ENCODE measurements at regions not wholly inside any gene's neighbourhood (a gene's known extent, or its start where the extent isn't known, plus 50 kb on each side); places are given as distances from the start of the nearest gene placed in this dataset.
A peak's percentile ranks its signal among the peaks of the same experiment; 100 is the strongest.

DNA sequence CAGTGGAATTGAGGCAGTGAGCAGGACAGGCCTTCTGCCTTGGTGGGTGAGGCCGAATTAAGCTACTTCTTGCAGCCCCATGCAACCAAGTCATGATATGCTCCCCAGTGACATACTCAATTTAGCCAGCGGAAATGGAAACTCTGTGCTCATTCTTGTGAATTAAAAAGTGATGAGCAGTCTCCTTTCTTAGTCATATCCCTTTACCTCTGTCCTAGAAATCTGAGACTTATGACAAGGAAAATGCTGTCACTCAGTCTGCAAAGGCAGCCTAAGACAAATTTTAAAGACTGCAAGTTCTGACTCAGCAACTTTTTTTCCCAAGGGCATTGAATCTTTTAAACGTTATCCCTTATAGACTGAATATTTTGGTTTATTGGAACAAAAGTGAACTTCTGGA is 218.2 kb downstream of the SH3BP4 start:
- peak; percentile 83 for DNase-seq (ENCODE audit: low spot score)

DNA sequence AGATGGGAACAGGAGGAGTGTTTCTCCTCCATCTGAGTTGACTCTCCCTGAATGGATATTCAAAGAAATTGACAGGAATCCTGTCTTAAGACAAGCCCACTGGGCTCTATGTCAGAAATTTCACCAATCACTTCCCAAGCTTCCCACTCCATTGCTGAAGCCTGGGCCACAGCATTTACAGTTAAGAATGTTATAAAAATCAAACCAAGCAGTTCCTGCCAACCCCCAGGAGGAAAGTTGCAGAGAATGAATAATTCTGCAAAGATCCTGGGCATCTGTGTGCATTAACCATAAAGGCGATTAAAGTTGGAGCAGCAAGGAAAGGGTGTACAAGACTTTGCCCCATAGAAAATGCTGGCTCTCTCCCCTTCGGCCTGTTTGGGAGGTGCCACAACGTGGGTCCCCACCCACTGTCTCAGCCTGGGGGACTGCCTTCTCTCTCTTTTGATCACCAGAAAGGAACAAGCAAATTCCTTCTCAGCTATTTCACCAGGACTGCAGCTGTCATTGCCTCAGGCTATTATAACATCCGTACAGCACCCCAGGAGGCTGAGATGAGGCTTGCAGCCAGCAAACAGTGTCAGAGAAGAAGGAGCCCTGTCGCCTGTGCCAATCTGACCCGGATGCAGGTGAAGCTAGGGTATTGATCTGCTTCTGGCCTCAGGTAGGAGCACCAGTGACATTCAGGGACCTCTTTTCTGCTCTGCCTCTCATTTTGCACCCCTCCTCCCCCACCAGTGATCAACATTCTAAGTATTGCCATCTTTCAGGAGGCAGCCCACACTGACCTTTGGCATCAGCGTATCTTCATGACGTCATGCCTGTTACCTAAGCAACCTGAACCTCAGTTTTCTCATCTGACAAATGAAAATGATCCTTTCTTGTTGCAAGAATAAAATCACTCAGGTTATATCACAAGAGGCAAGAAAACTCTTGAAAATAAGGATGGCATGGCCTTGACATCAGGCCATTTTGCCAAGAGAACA is 219.0 kb downstream of the SH3BP4 start:
- peak; percentile 88 for DNase-seq (ENCODE audit: low spot score)

DNA sequence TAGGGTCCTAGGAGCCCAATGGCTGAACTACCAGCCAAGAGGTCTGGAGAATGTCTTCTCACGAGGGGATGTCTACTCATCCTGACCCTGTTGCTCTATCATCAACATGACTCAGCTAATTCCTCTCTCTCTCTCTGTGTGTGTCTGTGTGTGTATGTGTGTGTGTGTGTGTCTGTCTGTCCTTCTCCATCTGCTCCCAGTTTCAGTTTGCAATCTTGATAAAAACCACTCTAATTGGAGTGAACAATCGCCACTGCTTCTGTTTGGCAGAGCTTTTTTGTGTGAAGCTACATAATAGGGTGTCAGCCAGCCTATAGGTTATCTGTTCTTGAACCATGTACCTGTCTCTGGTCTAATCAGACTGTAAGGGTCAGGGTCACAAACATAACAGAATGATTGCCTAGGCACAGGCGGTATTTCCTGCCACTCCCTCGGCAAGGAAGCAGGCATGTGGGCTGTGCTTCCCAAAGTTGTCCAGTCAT is 219.8 kb downstream of the SH3BP4 start:
- DNase-seq (ENCODE audit: low spot score) = peak; percentile 77

DNA sequence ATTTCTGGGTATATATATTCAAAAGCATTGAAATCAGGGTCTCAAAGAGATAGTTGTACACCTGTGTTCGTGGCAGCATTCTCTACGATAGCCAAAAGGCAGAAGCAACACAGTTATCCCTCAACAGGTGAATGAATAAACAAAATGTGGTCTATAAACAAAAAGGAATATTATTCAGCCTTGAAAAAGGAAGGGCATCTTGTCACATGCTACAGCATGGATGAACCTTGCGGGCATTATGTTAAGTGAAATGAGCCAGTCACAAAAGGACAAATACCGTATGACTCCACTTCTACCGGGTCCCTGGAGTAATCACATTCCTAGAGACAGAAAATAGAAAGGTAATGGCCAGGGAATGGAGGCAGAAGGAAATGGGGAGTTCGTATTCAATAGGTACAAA is 228.8 kb downstream of the SH3BP4 start:
- no peak for DNase-seq (ENCODE audit: low spot score)

DNA sequence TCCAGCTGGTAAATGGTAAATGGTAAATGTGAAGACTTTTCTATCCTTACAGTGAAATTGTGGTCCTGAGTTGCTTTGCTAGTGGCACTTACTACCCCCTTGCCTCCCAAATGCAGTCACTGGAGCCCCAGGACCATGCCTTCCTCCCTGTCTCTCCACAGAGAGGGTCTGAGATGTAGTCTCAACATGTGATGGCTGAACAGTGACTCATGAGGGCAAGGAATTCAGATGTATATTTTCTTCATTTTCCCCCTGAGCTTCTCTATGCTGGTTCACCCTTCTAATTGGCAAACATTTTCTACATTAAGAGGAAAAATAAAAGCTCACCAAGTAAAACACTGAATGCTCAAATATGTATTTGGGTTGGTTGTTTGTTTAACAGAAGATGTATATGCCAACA is 232.0 kb downstream of the SH3BP4 start:
- DNase-seq (ENCODE audit: low spot score) = no peak

DNA sequence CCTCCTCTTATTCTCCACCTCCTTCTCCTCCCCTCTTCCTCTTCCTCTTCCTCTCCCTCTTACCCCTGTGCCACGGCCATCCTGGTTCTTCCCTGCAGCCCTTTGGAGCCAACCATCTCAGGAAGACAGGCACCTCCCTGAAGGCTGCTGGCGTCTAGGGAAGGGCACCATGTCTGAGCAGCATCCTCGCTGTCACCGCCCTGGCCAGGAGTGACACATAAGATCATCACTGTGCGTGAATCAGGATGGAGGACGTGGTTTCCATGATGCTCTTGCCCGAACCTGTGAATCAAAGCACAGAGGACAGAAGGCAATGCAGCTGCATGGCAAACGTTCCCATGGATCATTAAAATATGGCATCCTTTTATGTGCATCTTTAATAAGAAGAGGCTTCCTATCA is 236.0 kb downstream of the SH3BP4 start:
- no peak for DNase-seq (ENCODE audit: low spot score)

DNA sequence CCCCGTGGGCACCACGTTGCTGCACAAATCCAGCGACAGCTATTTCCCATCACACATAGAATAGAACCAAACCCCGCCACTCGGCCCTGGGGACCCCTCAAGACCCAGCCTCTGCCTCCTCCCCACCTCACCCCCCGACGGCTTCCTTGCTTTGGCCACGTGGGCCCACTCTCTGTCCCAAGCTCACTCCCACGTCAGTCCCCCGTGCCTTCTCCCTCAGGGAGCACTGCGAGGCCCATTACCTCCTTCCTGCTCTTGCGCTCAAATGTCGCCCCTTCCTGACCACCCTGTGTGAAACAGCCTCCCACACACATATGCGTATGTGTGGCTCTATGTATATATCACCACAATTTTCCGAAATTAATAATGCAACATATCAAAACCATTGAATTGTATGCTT is 239.7 kb downstream of the SH3BP4 start:
- no peak for DNase-seq (ENCODE audit: low spot score)

DNA sequence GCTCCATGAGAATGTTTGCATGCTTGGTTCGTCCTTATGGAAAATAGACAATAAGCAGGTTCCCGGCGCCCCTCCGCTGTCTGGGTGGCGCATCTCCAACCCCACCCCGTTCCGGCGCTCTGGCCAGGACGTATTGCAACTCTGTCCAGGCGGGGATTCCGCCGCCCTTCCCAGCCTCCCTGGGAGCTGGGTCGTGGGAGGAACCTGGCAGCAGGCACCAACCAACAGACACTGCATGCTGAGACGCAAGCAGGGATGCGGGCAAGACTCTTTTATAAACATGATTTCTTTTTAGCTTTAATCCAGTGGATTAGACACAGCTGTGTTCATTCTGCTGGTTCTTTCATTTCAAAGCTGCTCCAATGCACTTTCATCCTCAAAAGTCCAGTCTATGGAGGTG is 240.2 kb downstream of the SH3BP4 start:
- DNase-seq (ENCODE audit: low spot score) = no peak

DNA sequence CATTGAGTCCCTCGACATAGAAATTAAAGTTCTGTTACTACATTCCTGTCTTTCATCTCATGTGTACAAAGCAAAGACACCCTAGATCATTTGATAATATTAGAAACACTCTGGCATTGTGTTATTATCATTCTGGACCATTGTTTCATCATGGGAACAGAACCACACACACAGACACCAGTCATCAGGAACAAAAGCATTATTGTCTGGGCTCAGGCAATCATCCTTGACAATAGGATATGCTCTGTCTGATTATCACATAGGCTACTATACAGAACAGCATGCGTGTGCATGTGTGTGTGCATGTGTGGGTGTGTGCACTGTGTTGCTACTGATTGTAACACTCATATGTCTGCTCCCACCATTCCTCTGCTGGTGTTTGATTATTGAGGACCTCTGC is 242.5 kb downstream of the SH3BP4 start:
- DNase-seq (ENCODE audit: low spot score) = peak; percentile 20

DNA sequence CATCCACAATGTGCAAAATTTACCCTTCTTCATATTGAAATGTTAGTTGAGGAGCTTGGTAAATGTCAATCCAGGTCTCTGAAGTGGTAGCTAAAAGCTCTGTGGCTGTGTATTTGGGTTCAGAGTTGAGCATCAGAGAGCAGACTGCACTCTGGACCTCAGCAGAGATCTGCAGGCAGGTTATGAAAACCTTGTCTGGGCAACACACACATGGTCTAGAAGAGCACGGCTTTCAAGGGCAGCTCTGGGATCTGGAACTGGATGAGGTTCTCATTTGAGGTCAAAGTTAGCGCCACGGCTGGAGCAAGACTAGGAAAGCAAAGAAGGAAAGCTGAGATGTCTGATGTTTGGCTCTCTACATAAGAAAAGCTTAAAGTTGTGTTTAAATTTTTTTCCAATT is 243.0 kb downstream of the SH3BP4 start:
- no peak for DNase-seq (ENCODE audit: low spot score)

DNA sequence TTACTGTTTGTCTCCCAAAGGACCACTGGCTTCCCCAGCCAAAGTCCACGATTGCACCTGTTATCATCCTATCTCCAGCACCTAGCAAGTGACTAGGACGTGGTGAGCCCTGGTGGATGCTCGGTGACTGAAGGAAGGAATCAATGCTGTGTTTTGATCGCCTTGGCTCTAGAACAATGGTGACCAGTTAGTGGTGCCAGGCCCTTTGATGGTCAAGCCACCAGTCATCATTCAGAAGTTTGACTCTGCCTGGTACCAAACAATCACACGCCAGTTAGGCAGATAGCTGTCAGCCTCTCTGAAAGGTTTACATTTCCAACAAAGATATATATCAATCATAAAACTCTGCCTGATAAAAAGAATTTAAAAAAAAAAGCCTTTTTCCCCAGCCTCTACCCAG is 244.1 kb downstream of the SH3BP4 start:
- DNase-seq (ENCODE audit: low spot score) = no peak

DNA sequence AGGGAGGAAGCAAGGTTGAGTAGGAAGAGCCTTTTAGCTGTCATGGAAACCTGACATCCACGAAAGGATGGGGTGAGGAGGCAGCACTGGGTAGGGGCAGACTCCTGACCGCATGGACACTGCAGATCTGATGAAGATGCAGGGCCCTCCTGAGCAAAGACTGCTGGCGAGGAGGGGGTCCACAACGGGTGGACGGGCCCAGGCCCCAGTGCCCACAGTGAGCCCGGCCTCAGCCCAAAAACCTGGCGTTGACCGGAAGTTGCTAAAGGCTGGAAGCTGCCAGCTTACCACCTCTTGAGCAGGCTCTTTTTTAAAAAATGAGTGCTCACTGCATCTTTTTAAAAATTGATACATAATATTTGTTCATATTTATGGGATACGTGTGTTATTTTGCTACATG is 247.3 kb downstream of the SH3BP4 start:
- no peak for DNase-seq (ENCODE audit: low spot score)

DNA sequence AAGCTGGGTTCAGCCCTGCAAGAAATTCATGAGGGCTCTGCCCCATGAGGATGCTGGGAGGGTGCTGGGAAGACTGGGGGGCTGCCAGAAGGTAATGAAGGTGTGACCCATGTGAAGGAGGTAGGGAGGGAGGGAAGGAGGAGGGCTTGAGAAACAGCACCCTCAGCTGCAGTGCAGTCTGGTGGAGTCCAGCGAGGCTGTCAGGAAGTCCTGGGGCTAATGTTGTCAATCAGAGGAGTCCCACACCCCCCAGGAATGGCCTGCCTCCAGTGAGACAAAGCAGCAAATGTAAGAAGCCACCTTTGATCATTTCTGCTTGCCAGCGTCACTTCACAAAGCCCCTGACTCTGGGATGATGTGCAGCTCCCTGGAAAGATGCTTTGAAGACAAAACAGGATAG is 248.4 kb downstream of the SH3BP4 start:
- DNase-seq (ENCODE audit: low spot score) = no peak

DNA sequence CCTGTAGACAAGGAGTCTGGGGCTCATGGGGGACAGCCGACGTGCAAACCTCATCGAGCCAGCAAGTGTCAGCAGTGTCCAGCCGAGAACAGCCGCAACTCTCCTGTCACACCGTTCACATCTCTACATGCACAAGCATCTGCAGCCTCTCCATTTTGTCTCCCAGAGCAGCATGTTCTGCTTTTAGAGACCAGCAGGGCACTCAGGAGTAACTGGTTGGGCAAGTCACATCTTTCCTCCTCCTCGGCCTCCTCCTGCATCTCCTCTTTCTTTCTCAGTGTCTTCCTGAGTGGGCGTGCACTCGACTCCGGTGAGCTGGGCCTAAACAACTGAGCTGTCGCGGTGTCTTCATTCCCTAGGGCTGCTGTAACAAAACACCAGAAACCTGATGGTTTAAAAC is 249.9 kb downstream of the SH3BP4 start:
- no peak for DNase-seq (ENCODE audit: low spot score)

DNA sequence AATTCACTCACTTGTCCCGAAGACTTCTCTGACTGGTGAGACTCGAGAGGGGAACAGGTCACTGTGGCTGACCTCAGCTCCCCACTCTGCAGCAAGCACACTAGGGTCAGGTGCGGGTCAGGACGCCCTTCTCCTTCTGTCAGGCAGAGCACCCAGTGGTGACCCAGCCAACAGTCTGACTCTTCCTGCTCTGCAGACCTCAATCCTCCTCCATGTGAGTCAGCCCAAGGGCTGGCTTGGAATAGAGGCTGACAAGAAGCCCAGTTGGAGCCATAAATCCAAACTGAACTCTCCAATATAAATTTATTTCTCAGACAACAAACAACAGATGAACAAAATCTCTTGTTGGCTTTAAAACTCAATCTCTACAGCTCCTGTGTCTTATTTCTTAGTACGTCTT is 253.1 kb downstream of the SH3BP4 start:
- peak; percentile 50 for DNase-seq (ENCODE audit: low spot score)

DNA sequence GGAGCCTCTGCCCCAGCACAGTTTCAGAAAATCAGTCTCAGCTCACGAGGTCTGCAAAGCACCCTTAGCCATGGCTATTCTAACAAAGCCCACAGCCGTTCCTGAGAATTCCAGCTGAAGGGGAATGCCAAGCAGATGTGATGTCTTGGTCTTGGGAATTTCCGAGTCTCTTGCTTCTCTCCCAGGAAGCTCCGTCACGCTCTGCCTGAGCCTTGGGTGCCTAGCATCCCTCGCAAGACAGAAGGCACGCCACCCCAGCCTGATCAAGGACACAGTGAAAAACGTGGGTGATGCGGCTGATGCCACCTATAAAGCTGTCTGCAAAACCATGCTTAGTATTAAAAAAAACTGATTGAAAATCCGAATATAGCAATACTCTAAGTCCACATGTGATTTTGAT is 254.6 kb downstream of the SH3BP4 start:
- DNase-seq (ENCODE audit: low spot score) = peak; percentile 84

DNA sequence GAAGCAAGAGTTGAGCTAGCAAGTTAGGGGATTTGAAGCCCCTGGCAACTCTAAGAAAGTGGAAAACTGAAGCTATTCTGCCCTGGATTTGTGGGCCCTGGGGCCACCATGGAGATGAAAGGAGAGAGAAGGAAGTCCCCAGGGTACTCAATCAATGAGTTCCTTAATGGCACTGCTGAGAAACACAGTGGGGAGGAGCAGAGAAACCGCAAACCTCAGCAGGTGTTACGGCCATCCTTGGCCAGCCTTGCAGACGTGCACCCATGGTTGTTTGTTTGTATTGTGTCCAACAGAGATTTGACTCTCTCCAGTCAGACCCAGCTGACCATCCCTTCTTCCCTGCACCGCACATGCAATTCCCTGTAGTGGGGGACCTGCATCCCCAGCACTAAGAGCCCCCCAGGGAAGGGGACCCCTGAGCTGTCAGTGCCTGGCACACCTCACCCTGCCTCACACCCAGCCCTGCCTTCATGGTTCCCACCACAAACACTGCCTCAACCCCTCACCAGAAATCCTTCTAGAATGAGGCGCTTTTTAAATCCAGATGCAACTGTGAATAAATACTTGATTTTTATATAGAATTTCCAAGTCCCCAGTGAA is 255.3 kb downstream of the SH3BP4 start:
- peak; percentile 39 for DNase-seq (ENCODE audit: low spot score)

DNA sequence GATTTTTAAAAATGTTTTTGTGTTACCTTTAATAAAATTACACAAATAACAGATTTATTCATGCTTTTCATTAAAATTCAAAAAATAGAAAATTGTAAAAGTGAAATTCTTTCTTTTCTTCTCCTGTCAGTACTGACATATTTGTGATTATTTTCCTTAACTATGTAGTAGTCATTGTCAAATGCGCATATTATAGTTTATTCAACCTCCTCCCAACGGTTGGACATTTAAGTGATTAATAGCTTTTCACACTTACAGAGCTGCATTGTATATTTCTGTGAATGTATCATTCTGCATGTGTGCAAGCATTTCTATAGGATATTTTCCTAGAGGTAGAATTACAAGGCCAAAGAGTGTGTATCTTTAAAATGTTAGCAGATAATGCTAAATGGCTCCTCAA is 259.2 kb downstream of the SH3BP4 start:
- no peak for DNase-seq (ENCODE audit: low spot score)

DNA sequence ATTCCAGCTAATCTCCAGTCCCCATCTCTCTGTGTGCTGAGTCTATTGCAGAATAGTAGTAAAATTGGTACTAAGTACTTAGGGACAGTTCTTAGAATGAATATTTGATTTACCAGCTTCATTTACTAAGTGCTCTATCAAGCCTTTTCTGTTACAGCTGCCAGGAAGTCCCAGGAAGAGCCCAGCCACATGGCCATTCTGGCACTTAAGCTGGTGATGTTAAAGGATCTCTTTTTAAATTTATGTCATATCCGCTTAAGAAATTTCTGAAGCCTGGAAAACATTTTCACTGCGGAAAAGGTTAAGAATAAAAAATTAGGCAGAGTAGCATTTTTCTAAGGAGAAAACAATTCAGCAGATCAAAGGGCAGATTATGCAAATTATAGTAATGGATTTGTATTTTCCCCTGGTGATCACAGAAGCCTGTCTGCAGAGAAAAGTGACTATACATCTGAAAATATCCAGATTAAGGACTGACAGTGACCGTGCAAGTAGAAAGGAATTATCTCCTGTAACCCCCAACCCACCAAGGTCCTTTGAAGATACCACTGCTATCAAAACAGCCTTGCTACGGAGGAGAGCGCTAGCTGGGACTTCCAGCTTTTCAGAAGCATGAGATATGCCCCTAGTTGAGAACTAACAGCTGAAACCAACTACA is 260.8 kb downstream of the SH3BP4 start:
- DNase-seq (ENCODE audit: low spot score) = no peak

DNA sequence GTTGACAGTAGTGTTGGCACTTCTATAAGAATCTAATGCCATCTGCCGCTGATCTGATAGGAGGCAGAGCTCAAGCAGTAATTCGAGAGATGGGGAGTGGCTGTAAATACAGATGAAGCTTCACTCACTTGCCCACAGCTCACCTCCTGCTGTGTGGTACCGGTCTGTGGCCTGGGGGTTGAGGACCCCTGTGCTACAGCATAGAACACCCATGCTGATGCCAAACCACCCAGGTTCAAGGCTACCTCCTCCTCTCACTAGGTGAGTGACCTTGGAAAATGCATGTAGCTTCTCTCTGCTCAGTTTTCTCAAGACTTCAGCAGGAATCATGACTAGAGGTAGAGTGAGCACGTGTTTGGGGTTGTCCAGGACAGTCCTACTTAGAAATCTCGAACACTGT is 263.4 kb downstream of the SH3BP4 start:
- no peak for DNase-seq (ENCODE audit: low spot score)

DNA sequence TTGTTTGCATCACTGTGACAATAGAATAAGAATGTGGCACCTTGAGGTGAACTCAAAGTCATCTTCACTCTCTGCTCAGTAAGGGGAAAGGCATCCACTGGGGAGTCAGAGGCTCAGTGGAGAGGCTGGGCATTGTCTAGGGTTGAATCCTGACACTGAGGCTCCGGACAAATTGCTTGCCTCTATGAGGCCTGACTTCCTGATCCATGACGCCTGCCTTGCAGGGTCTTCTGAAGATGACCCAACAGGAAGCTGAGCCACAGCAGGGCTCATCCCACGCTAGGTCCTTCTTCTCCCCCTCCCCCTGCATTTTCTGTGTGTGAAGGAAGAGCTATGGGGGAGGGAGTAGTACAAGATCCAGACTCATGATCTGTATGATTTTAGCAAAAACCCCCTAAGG is 265.1 kb downstream of the SH3BP4 start:
- peak; percentile 81 for DNase-seq (ENCODE audit: low spot score)

DNA sequence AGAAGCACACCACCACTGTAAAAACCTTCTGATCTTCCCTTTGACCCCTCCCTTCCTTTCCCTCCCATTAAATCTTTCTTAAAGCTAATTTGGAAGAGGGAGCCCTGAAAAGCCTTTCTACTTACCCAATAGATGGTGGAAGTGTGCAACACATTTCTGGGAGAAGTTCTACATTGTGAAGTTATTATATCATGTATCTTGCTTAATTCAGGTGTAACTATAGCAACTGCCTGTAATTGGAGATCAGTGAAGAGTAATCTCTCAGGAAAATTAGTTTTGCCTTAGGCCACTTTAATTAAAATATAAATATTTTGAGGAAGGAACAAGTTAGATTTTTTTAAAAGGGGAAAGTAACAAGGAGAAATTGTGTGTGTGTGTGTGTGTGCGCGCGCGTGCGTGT is 266.0 kb downstream of the SH3BP4 start:
- no peak for DNase-seq (ENCODE audit: low spot score)

DNA sequence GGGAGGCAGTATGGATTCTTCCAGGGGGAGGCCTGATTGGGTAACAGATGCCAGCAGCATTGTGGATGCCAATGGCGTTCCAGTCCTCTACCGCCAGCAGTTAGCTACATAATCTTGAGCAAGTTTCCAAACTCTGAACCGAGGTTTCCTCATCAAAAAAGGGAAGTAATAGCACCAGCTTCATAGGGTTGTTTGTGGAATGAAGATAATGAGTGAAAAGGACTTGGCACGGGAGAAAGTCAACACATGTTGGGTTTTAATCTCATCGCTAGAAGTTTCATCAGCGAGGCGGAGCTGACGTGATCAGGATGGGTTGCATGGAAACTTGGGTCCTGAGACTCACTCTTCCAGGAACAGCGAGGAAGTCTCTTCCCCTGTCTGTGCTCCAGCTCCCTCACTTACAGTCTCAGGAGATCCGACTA is 266.7 kb downstream of the SH3BP4 start:
- DNase-seq (ENCODE audit: low spot score) = no peak

Measured in kidney tubule cell (primary cell).